ENCODE measurements at regions not wholly inside any gene's neighbourhood (a gene's known extent, or its start where the extent isn't known, plus 50 kb on each side); places are given as distances from the start of the nearest gene placed in this dataset.

DNA sequence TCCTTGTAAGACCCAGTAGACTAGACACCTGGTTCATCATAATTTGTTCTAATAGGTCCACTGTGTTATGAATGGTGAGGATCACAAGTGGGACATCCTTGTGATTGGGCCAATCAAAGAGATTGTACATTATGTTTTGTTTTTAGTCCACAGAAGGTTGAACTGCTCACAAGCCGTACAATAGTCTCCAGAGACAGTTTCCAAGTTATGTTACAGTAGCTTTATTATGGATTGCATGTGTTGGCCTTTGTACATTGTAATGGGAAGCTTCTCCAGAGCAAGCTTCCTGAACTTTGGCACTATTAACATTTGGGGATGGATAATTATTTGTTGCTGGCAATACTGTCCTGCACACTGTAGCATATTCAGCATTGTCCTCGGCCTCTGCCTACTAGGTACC lies 86.1 kb downstream of the MAGEB10 start:
- TF ChIP-seq FOXM1 (IDR thresholded peaks at IDR 0.05; ENCODE audit: borderline replicate concordance, low read depth) (no peak), YY1 (IDR thresholded peaks at IDR 0.05; ENCODE audit: low read depth) (no peak), TEAD4 (IDR thresholded peaks at IDR 0.05) (no peak), NFIC (IDR thresholded peaks at IDR 0.05) (no peak), EGR1 (IDR thresholded peaks at IDR 0.05) (no peak), CEBPB (IDR thresholded peaks at IDR 0.05) (no peak), TAF1 (IDR thresholded peaks at IDR 0.05; ENCODE audit: low read depth) (no peak)
- TF ChIP-seq, protein P1, sequence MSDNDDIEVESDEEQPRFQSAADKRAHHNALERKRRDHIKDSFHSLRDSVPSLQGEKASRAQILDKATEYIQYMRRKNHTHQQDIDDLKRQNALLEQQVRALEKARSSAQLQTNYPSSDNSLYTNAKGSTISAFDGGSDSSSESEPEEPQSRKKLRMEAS (IDR thresholded peaks at IDR 0.05): no peak

DNA sequence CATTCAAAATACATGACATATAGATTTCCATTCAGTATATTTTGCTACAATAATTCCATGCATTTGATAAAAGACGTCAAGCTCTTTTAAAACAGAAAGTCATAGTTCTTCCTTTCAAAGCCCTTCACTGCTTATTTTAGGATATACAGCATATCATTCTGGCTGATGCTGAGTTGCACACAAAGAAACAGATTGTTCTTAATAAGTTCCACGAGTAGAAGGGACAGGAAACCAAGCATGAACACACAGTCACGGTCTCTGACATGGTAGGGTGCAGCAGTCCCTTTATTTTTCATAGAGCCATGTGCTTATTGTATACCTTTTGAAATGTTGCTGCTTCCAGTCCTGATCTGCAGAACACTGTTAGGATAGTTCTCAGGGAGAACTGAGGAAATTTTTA lies 85.4 kb downstream of the MAGEB10 start:
- TF ChIP-seq CEBPB (IDR thresholded peaks at IDR 0.05): no peak
- TF ChIP-seq EP300 (IDR thresholded peaks at IDR 0.05; ENCODE audit: borderline replicate concordance): no peak
- TF ChIP-seq NFIC (IDR thresholded peaks at IDR 0.05): no peak
- no peak for TF ChIP-seq TCF12 (IDR thresholded peaks at IDR 0.05; ENCODE audit: low read depth)
- no peak for TF ChIP-seq YY1 (IDR thresholded peaks at IDR 0.05; ENCODE audit: low read depth)
- no peak for TF ChIP-seq EGR1 (IDR thresholded peaks at IDR 0.05)
- no peak for TF ChIP-seq TAF1 (IDR thresholded peaks at IDR 0.05; ENCODE audit: low read depth)
- TF ChIP-seq TEAD4 (IDR thresholded peaks at IDR 0.05): no peak
- TF ChIP-seq FOXM1 (IDR thresholded peaks at IDR 0.05; ENCODE audit: borderline replicate concordance, low read depth): no peak
- TF ChIP-seq, protein P2, sequence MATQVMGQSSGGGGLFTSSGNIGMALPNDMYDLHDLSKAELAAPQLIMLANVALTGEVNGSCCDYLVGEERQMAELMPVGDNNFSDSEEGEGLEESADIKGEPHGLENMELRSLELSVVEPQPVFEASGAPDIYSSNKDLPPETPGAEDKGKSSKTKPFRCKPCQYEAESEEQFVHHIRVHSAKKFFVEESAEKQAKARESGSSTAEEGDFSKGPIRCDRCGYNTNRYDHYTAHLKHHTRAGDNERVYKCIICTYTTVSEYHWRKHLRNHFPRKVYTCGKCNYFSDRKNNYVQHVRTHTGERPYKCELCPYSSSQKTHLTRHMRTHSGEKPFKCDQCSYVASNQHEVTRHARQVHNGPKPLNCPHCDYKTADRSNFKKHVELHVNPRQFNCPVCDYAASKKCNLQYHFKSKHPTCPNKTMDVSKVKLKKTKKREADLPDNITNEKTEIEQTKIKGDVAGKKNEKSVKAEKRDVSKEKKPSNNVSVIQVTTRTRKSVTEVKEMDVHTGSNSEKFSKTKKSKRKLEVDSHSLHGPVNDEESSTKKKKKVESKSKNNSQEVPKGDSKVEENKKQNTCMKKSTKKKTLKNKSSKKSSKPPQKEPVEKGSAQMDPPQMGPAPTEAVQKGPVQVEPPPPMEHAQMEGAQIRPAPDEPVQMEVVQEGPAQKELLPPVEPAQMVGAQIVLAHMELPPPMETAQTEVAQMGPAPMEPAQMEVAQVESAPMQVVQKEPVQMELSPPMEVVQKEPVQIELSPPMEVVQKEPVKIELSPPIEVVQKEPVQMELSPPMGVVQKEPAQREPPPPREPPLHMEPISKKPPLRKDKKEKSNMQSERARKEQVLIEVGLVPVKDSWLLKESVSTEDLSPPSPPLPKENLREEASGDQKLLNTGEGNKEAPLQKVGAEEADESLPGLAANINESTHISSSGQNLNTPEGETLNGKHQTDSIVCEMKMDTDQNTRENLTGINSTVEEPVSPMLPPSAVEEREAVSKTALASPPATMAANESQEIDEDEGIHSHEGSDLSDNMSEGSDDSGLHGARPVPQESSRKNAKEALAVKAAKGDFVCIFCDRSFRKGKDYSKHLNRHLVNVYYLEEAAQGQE (IDR thresholded peaks at IDR 0.05; ENCODE audit: low read depth): no peak
- TF ChIP-seq, protein P1 (IDR thresholded peaks at IDR 0.05): no peak
- no peak for TF ChIP-seq ZBTB7A (IDR thresholded peaks at IDR 0.05; ENCODE audit: low read depth)
- no peak for TF ChIP-seq USF1 (IDR thresholded peaks at IDR 0.05)
- TF ChIP-seq RAD21 (IDR thresholded peaks at IDR 0.05; ENCODE audit: low read depth): no peak
- no peak for TF ChIP-seq CREB1 (IDR thresholded peaks at IDR 0.05; ENCODE audit: low read depth)

- TF ChIP-seq TEAD4 (IDR thresholded peaks at IDR 0.05) (peak; percentile 28; the same call in 1 of the 2 replicates), FOXM1 (IDR thresholded peaks at IDR 0.05; ENCODE audit: borderline replicate concordance, low read depth) (no peak)
Observed at GRCh38 chrX:27890611-27891010, 82.8 kb downstream of the MAGEB10 start.

GRCh38 chrX:27889878-27890277 lies 82.1 kb downstream of the MAGEB10 start:
- TF ChIP-seq EGR1 (IDR thresholded peaks at IDR 0.05) (no peak), TEAD4 (IDR thresholded peaks at IDR 0.05) (no peak), RAD21 (IDR thresholded peaks at IDR 0.05; ENCODE audit: low read depth) (no peak), ZBTB7A (IDR thresholded peaks at IDR 0.05; ENCODE audit: low read depth) (no peak), FOXM1 (IDR thresholded peaks at IDR 0.05; ENCODE audit: borderline replicate concordance, low read depth) (no peak), CREB1 (IDR thresholded peaks at IDR 0.05; ENCODE audit: low read depth) (no peak), TAF1 (IDR thresholded peaks at IDR 0.05; ENCODE audit: low read depth) (no peak)
- TF ChIP-seq, protein P2 (IDR thresholded peaks at IDR 0.05; ENCODE audit: low read depth): no peak

GRCh38 chrX:27884654-27885053 lies 76.9 kb downstream of the MAGEB10 start:
- no peak for TF ChIP-seq ZBTB7A (IDR thresholded peaks at IDR 0.05; ENCODE audit: low read depth)
- TF ChIP-seq TEAD4 (IDR thresholded peaks at IDR 0.05): no peak
- TF ChIP-seq, protein P2 (IDR thresholded peaks at IDR 0.05; ENCODE audit: low read depth): no peak
- TF ChIP-seq NFIC (IDR thresholded peaks at IDR 0.05): no peak
- TF ChIP-seq, protein P1 (IDR thresholded peaks at IDR 0.05): no peak
